BLaER1 treated with 17β-estradiol and CSF1 and Interleukin-3, amounts not matched to agents 10 nM and 100 nM (cell line): ENCODE measurements at regions not wholly inside any gene's neighbourhood (a gene's known extent, or its start where the extent isn't known, plus 50 kb on each side); places are given as distances from the start of the nearest gene placed in this dataset.

ENCODE experiments used
- H3K27ac ChIP-seq, 11 experiments: shearing (Covaris generic); formaldehyde crosslinking; 2 replicates each; pipeline ENCODE4 v1.8.1; 2022
- H3K27me3 ChIP-seq, 11 experiments: shearing (Covaris generic); formaldehyde crosslinking; 2 replicates each; pipeline ENCODE4 v1.8.1; 2022
- H3K36me3 ChIP-seq, 11 experiments: shearing (Covaris generic); formaldehyde crosslinking; 2 replicates each; pipeline ENCODE4 v1.8.1; 2022
- H3K4me1 ChIP-seq, 10 experiments: shearing (Covaris generic); formaldehyde crosslinking; 2 replicates each; pipeline ENCODE4 v1.8.1; 2022
- H3K4me2 ChIP-seq, 11 experiments: shearing (Covaris generic); formaldehyde crosslinking; 2 replicates each; pipeline ENCODE4 v1.8.1; 2022
- H3K4me3 ChIP-seq, 10 experiments: shearing (Covaris generic); formaldehyde crosslinking; 2 replicates each; pipeline ENCODE4 v1.8.1; 2022
- H3K9ac ChIP-seq, 11 experiments: shearing (Covaris generic); formaldehyde crosslinking; 2 replicates each; pipeline ENCODE4 v1.8.1; 2022
- H3K9me3 ChIP-seq, 11 experiments: shearing (Covaris generic); formaldehyde crosslinking; replicated peaks in 1 of 11; 2 replicates each; pipeline ENCODE4 v1.8.1; 2022
- H4K20me1 ChIP-seq, 11 experiments: shearing (Covaris generic); formaldehyde crosslinking; 2 replicates each; pipeline ENCODE4 v1.8.1; 2022
- Cebpa-rat ChIP-seq, 11 experiments: shearing (Covaris generic); IDR thresholded peaks; 2 replicates each; pipeline ENCODE4 v1.8.1; 2022

DNA sequence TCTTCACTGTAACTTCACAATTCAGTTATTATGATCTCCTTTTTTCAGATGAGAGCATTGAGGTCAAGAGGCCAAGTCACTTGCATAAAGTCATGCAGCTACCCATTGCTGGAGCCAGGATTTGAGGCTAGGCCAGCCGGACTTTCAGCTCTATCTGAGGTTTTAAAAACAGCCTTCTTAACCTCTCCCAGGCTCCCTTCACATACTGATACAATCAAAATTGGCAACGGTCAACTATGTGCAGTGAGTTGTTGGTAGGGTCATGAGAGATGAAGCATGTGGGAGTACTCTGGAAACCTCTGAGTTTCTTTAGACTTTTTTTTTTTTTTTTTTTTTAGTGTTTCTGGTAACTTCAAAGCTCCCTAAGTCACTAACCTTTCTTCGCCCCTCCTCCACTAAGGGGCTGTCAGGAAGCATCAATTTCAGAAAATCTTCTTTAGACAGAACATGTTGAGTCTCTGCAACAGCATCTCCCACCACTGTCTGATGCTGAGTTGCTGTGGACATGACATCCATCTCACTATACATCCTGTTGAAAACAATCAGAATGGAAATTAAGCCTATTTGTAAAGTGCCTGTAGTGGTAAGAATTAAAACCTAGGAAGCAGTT, 201.8 kb downstream of the SIPA1L2 start:
- H3K4me2 ChIP-seq: no peak overlapping the region
- H3K4me3 ChIP-seq: no peak overlapping the region
- H3K36me3 ChIP-seq: peaks cover 0 to 100% (median 49%) of the 10 kb centered on the region in 11 experiments; a peak in 16 of 22 replicates
- H3K9ac ChIP-seq: no peak overlapping the region
- TF ChIP-seq Cebpa-rat (IDR thresholded peaks at IDR 0.05): no peak
- H3K27ac ChIP-seq: no peak overlapping the region
- H3K9me3 ChIP-seq: no peaks in the 10 kb centered on the region
- H4K20me1 ChIP-seq: no peaks in the 10 kb centered on the region
- peaks cover 0 to 10% (median 5%) of the 10 kb centered on the region in 10 experiments; a peak in 7 of 20 replicates for H3K4me1 ChIP-seq
- H3K27me3 ChIP-seq: no peaks in the 10 kb centered on the region

GRCh38 chr1:232426801-232427200, 203.1 kb downstream of the SIPA1L2 start:
- Histone ChIP-seq H3K4me2 (no peak overlapping the region), H3K27ac (no peak overlapping the region), H3K36me3 (peaks cover 0 to 100% (median 44%) of the 10 kb centered on the region in 11 experiments; a peak in 16 of 22 replicates), H3K4me3 (no peak overlapping the region), H3K9ac (no peak overlapping the region), H4K20me1 (no peaks in the 10 kb centered on the region), H3K4me1 (peaks cover 0 to 13% (median 5%) of the 10 kb centered on the region in 10 experiments; a peak in 7 of 20 replicates), H3K27me3 (no peaks in the 10 kb centered on the region), H3K9me3 (no peaks in the 10 kb centered on the region)
- no peak for TF ChIP-seq Cebpa-rat (IDR thresholded peaks at IDR 0.05)

- H3K27ac ChIP-seq: no peak overlapping the region
- peaks cover 0 to 13% (median 5%) of the 10 kb centered on the region in 10 experiments; a peak in 7 of 20 replicates for H3K4me1 ChIP-seq
- H3K9ac ChIP-seq: no peak overlapping the region
- TF ChIP-seq Cebpa-rat (IDR thresholded peaks at IDR 0.05): no peak
- H3K4me3 ChIP-seq: no peak overlapping the region
- no peaks in the 10 kb centered on the region for H4K20me1 ChIP-seq
- H3K27me3 ChIP-seq: no peaks in the 10 kb centered on the region
- H3K9me3 ChIP-seq: no peaks in the 10 kb centered on the region
- no peak overlapping the region for H3K4me2 ChIP-seq
- peaks cover 0 to 100% (median 44%) of the 10 kb centered on the region in 11 experiments; a peak in 16 of 22 replicates for H3K36me3 ChIP-seq
These were observed 204.5 kb downstream of the SIPA1L2 start for GRCh38 chr1:232425421-232425820.

DNA sequence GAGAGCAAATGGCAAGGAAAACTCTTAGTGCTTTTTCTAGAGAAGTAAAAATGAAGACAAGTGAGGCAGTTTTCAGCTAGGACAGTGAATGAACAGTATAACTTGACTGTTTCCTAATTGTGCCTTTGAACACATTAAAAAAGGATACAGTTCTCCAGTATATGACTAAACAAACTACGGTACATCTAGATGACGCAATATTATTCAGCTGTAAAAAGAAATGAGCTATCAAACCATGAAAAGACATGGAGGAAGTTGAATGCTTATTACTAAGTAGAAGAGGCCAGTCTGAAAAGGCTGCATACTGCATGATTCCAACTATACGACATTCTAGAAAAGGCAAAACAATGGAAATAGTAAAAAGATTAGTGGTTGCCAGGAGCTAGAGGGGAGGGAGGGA, 206.3 kb downstream of the SIPA1L2 start:
- Histone ChIP-seq H3K36me3 (peaks cover 0 to 100% (median 50%) of the 10 kb centered on the region in 11 experiments; a peak in 16 of 22 replicates), H3K9ac (no peak overlapping the region), H3K27me3 (no peaks in the 10 kb centered on the region), H3K9me3 (no peaks in the 10 kb centered on the region), H3K27ac (no peak overlapping the region), H4K20me1 (no peaks in the 10 kb centered on the region), H3K4me3 (no peak overlapping the region), H3K4me2 (peak overlapping the region in 2 of 11 experiments; percentile 1; a peak in 1 of 22 replicates), H3K4me1 (peaks cover 0 to 13% (median 0%) of the 10 kb centered on the region in 10 experiments; a peak in 2 of 20 replicates)
- TF ChIP-seq Cebpa-rat (IDR thresholded peaks at IDR 0.05): peak in 1 of 11 experiments; percentile 15; a peak in 1 of 22 replicates

DNA sequence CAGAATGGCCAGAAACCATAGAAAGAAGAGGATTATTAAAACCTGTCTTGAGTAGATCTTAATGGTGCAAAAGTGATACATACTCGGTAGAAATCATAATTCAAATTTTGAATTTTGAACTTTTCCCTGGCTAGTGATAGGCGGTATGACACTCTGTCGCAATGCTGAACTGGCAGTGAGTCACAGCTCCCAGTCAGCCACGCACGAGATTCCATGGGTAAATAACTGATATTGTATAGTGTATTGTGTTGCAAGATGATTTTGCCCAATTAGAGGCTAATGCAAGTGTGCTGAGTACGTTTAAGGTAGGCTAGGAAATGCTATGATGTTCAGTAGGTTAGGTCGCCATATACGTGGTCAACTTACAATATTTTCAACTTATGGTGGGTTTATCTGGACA, 207.0 kb downstream of the SIPA1L2 start:
- no peaks in the 10 kb centered on the region for H3K27me3 ChIP-seq
- H4K20me1 ChIP-seq: no peaks in the 10 kb centered on the region
- no peaks in the 10 kb centered on the region for H3K9me3 ChIP-seq
- no peak overlapping the region for H3K4me3 ChIP-seq
- no peak for TF ChIP-seq Cebpa-rat (IDR thresholded peaks at IDR 0.05)
- H3K36me3 ChIP-seq: peaks cover 0 to 100% (median 43%) of the 10 kb centered on the region in 11 experiments; a peak in 16 of 22 replicates
- H3K4me1 ChIP-seq: peaks cover 0 to 13% (median 0%) of the 10 kb centered on the region in 10 experiments; a peak in 2 of 20 replicates
- no peak overlapping the region for H3K27ac ChIP-seq
- no peak overlapping the region for H3K9ac ChIP-seq
- H3K4me2 ChIP-seq: 0 out of 22 replicates have a peak overlapping the region, but pooled peaks of 1 of the 11 experiments have one; percentile 11

DNA sequence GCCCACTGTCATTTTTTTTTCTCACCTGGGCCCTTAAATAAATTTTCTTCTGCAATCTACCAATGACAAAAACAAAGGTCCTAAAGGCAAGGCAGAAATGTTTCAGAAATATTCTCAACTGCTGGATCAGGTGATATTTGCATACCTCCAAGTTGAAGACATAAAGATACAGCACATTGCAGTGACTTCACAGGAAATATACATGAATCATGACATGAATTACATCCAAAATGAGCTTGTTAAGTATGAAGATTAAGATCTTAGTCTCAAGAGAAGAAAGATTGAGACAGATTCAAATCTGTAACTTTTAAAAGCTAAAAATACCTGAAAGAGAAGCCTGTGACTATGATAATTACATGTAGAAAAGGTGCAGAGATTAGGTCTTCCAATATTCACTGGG, 207.8 kb downstream of the SIPA1L2 start:
- Histone ChIP-seq H3K9ac (no peak overlapping the region), H3K4me3 (no peak overlapping the region), H3K4me2 (no peak overlapping the region), H3K36me3 (peaks cover 0 to 100% (median 35%) of the 10 kb centered on the region in 11 experiments; a peak in 14 of 22 replicates), H3K27me3 (no peaks in the 10 kb centered on the region), H4K20me1 (no peaks in the 10 kb centered on the region), H3K27ac (no peak overlapping the region), H3K4me1 (peaks cover 0 to 13% (median 0%) of the 10 kb centered on the region in 10 experiments; a peak in 2 of 20 replicates), H3K9me3 (no peaks in the 10 kb centered on the region)
- no peak for TF ChIP-seq Cebpa-rat (IDR thresholded peaks at IDR 0.05)

GRCh38 chr1:232421143-232421796, 208.7 kb downstream of the SIPA1L2 start:
- TF ChIP-seq Cebpa-rat (IDR thresholded peaks at IDR 0.05): no peak
- Histone ChIP-seq H3K27me3 (no peaks in the 10 kb centered on the region), H3K9me3 (no peaks in the 10 kb centered on the region), H3K27ac (no peak overlapping the region), H3K9ac (no peak overlapping the region), H3K4me2 (no peak overlapping the region), H3K4me3 (no peak overlapping the region), H3K36me3 (peaks cover 0 to 99% (median 32%) of the 10 kb centered on the region in 11 experiments; a peak in 14 of 22 replicates), H4K20me1 (no peaks in the 10 kb centered on the region; a peak in 1 of 22 replicates), H3K4me1 (peaks cover 0 to 13% (median 0%) of the 10 kb centered on the region in 10 experiments; a peak in 2 of 20 replicates)

GRCh38 chr1:232417636-232418248, 212.2 kb downstream of the SIPA1L2 start:
- H3K36me3 ChIP-seq: peaks cover 0 to 97% (median 34%) of the 10 kb centered on the region in 11 experiments; a peak in 14 of 22 replicates

More at GRCh38 chr1:232417636-232418248, 212.2 kb downstream of the SIPA1L2 start:
- no peak overlapping the region for H3K9ac ChIP-seq
- no peak for TF ChIP-seq Cebpa-rat (IDR thresholded peaks at IDR 0.05)
- no peaks in the 10 kb centered on the region; a peak in 1 of 22 replicates for H4K20me1 ChIP-seq
- no peak overlapping the region for H3K27ac ChIP-seq
- H3K9me3 ChIP-seq: no peaks in the 10 kb centered on the region
- H3K4me2 ChIP-seq: no peak overlapping the region
- no peak overlapping the region for H3K4me3 ChIP-seq
- peaks cover 0 to 7% (median 0%) of the 10 kb centered on the region in 10 experiments; a peak in 1 of 20 replicates for H3K4me1 ChIP-seq
- no peaks in the 10 kb centered on the region for H3K27me3 ChIP-seq
